IMR-90 (cell line): ENCODE measurements at regions not wholly inside any gene's neighbourhood (a gene's known extent, or its start where the extent isn't known, plus 50 kb on each side); places are given as distances from the start of the nearest gene placed in this dataset.

Source experiments
- ATAC-seq: fragments of 200-7000 bp; cut with Tn5 transposase; 2 replicates; pipeline ENCODE4 v1.9.1; 2020; ENCODE audit warnings: low read depth, mild to moderate bottlenecking, moderate library complexity
- BruUV-seq: library from RNA; stranded (reverse); fragments of 400-500 nt; replicated peaks from 2 replicates; lab custom pipeline; 2021; lab: Mats Ljungman, UMichigan
- CTCF ChIA-PET: fragments of 300-600 bp; formaldehyde crosslinking; extraction: SDS; loops from one replicate; lab custom pipeline; 2021; ENCODE audit warnings: antibody characterized with exemption; lab: Yijun Ruan, JAX
- POLR2A ChIA-PET: fragments of 300-600 bp; sonication (Branson Sonifier 250); formaldehyde crosslinking; loops from one replicate; lab custom pipeline; 2022; ENCODE audit warnings: antibody characterized with exemption; ENCODE audit not compliant: unreplicated experiment; lab: Charles Lee
- DNase-seq: peaks from one replicate; pipeline ENCODE4 v3.0.0; 2013
- H2AFZ ChIP-seq: replicated peaks from 2 replicates; pipeline ENCODE3; 2013; ENCODE audit warnings: low read length, mild to moderate bottlenecking; ENCODE audit not compliant: poor library complexity
- H2AK5ac ChIP-seq: 2 replicates; pipeline ENCODE4 v1.6.1; 2013; ENCODE audit warnings: low read depth, low read length, inconsistent platforms
- H2AK9ac ChIP-seq: replicated peaks from 2 replicates; pipeline ENCODE3; 2013; ENCODE audit warnings: mild to moderate bottlenecking, low read depth, low read length, moderate library complexity; ENCODE audit not compliant: poor library complexity
- H2BK120ac ChIP-seq: 2 replicates; pipeline ENCODE4 v1.6.1; 2013; ENCODE audit warnings: low read depth, low read length, inconsistent platforms
- H2BK15ac ChIP-seq: 3 replicates; pipeline ENCODE4 v1.6.1; 2013; ENCODE audit warnings: low read depth, low read length, inconsistent platforms
- H2BK20ac ChIP-seq: 2 replicates; pipeline ENCODE4 v1.6.1; 2013; ENCODE audit warnings: low read depth, mild to moderate bottlenecking, inconsistent platforms, low read length, moderate library complexity
- H2BK5ac ChIP-seq: 2 replicates; pipeline ENCODE4 v1.6.1; 2013; ENCODE audit warnings: mild to moderate bottlenecking, low read depth, low read length, inconsistent platforms; ENCODE audit not compliant: poor library complexity, severe bottlenecking
- H3K14ac ChIP-seq: replicated peaks from 2 replicates; pipeline ENCODE4 v1.6.1; 2013; ENCODE audit warnings: low read depth, low read length, inconsistent platforms
- H3K18ac ChIP-seq: 2 replicates; pipeline ENCODE4 v1.6.1; 2013; ENCODE audit warnings: low read depth, low read length, control low read depth
- H3K23ac ChIP-seq: 2 replicates; pipeline ENCODE4 v1.6.1; 2013; ENCODE audit warnings: low read depth, low read length, inconsistent platforms
- H3K27ac ChIP-seq: 2 replicates; pipeline ENCODE4 v1.5.1; 2013; ENCODE audit warnings: mild to moderate bottlenecking, control low read depth, low read length; ENCODE audit not compliant: insufficient read depth
- H3K27me3 ChIP-seq: 2 replicates; pipeline ENCODE4 v1.6.1; 2013; ENCODE audit warnings: low read length; ENCODE audit not compliant: control insufficient read depth, insufficient read depth
- H3K36me3 ChIP-seq: 2 replicates; pipeline ENCODE4 v1.6.1; 2013; ENCODE audit warnings: low read length, mixed read lengths; ENCODE audit not compliant: control insufficient read depth, insufficient read depth
- H3K4ac ChIP-seq: 2 replicates; pipeline ENCODE4 v1.6.1; 2013; ENCODE audit warnings: low read depth, low read length, inconsistent platforms
- H3K4me1 ChIP-seq: 2 replicates; pipeline ENCODE4 v1.6.1; 2013; ENCODE audit warnings: low read length, mixed read lengths; ENCODE audit not compliant: control insufficient read depth, insufficient read depth
- H3K4me2 ChIP-seq: 2 replicates; pipeline ENCODE4 v1.6.1; 2013; ENCODE audit warnings: low read depth, mild to moderate bottlenecking, control low read depth, low read length, moderate library complexity
- H3K4me3 ChIP-seq: 2 replicates; pipeline ENCODE4 v1.5.1; 2013; ENCODE audit warnings: low read depth, mild to moderate bottlenecking, control low read depth, low read length, moderate library complexity; ENCODE audit not compliant: insufficient read depth
- H3K56ac ChIP-seq: 2 replicates; pipeline ENCODE4 v1.6.1; 2013; ENCODE audit warnings: low read length, inconsistent platforms; ENCODE audit not compliant: insufficient read depth; ENCODE audit errors: extremely low read depth
- H3K79me1 ChIP-seq, 2 experiments: 2 replicates each; pipeline ENCODE4 v1.6.1; 2013; ENCODE audit warnings: low read length in 2 of 2, inconsistent platforms in 1 of 2, low read depth in 1 of 2
- H3K9ac ChIP-seq: 2 replicates; pipeline ENCODE4 v1.6.1; 2013; ENCODE audit warnings: low read depth, low read length, control low read depth
- H3K9me1 ChIP-seq: 2 replicates; pipeline ENCODE4 v1.6.1; 2013; ENCODE audit warnings: low read length, inconsistent platforms; ENCODE audit not compliant: insufficient read depth
- H3K9me3 ChIP-seq: 2 replicates; pipeline ENCODE4 v1.6.1; 2013; ENCODE audit warnings: low read length; ENCODE audit not compliant: control insufficient read depth, insufficient read depth
- H4K20me1 ChIP-seq: 2 replicates; pipeline ENCODE4 v1.6.1; 2013; ENCODE audit warnings: low read length, inconsistent platforms; ENCODE audit not compliant: insufficient read depth
- H4K5ac ChIP-seq: 2 replicates; pipeline ENCODE4 v1.6.1; 2013; ENCODE audit warnings: mild to moderate bottlenecking, low read depth, low read length, control low read depth
- H4K8ac ChIP-seq, 2 experiments: 2 replicates each; pipeline ENCODE4 v1.6.1; 2013; ENCODE audit warnings: low read depth in 2 of 2, low read length in 2 of 2, control low read depth in 1 of 2, inconsistent platforms in 1 of 2
- H4K91ac ChIP-seq: 2 replicates; pipeline ENCODE4 v1.6.1; 2013; ENCODE audit warnings: low read depth, low read length, inconsistent platforms; ENCODE audit not compliant: insufficient read depth
- BHLHE40 ChIP-seq: fragments of 150-350 bp; IDR thresholded peaks from 2 replicates; pipeline ENCODE4 v1.6.1; 2016; ENCODE audit warnings: mild to moderate bottlenecking, low read depth, low read length
- CHD1 ChIP-seq: IDR thresholded peaks from 2 replicates; pipeline ENCODE4 v1.6.1; 2012; ENCODE audit warnings: low read depth, low read length, improper control_type of control experiment
- ELK1 ChIP-seq: fragments of 150-350 bp; IDR thresholded peaks from 2 replicates; pipeline ENCODE4 v1.6.1; 2016; ENCODE audit warnings: low read depth, mild to moderate bottlenecking, low read length, moderate library complexity, borderline replicate concordance
- MAZ ChIP-seq: IDR thresholded peaks from 2 replicates; pipeline ENCODE4 v1.6.1; 2012; ENCODE audit warnings: low read depth, mild to moderate bottlenecking, low read length, improper control_type of control experiment, moderate library complexity, borderline replicate concordance
- RFX5 ChIP-seq: IDR thresholded peaks from 2 replicates; pipeline ENCODE4 v1.8.0; 2012; ENCODE audit warnings: low read depth, mild to moderate bottlenecking, low read length, moderate library complexity
- SMC3 ChIP-seq: fragments of 150-350 bp; IDR thresholded peaks from 2 replicates; pipeline ENCODE4 v1.6.1; 2016; ENCODE audit warnings: low read depth, mild to moderate bottlenecking, antibody characterized with exemption, low read length, moderate library complexity
- dilution Hi-C: fragments of 300-500 bp; cut with HindIII; formaldehyde crosslinking; loops from one replicate; pipeline ENCODE4 v1.14.3; 2018; ENCODE audit warnings: low sequenced_read_pairs; ENCODE audit not compliant: unreplicated experiment
- in situ Hi-C: fragments of 300-500 bp; cut with MboI; formaldehyde crosslinking; loops from 3 replicates; pipeline ENCODE4 v1.14.3; 2019; ENCODE audit warnings: low sequenced_read_pairs, inconsistent platforms, mixed read lengths
- intact Hi-C: fragments of 100-400 bp; cut with micrococcal nuclease; formaldehyde crosslinking; loops from 2 replicates; pipeline ENCODE4 v1.10.0; 2022
- TF ChIP-seq, protein P1 (sequence below): conservative IDR thresholded peaks from 2 replicates; pipeline ENCODE4 v1.5.1; 2012; ENCODE audit warnings: mild to moderate bottlenecking, low read depth, low read length, improper control_type of control experiment

- Histone ChIP-seq H4K5ac (no peak overlapping the region), H3K18ac (no peak overlapping the region), H3K9ac (no peak overlapping the region), H3K9me1 (no peaks in the 10 kb centered on the region), H2AFZ (no peak overlapping the region), H3K27me3 (no peaks in the 10 kb centered on the region), H3K56ac (no peak overlapping the region), H3K4me1 (no peaks in the 10 kb centered on the region), H3K14ac (no peak overlapping the region), H3K79me1 (no peaks in the 10 kb centered on the region), H2AK5ac (no peak overlapping the region), H3K27ac (no peak overlapping the region), H3K4me2 (no peak overlapping the region), H2BK5ac (no peak overlapping the region), H2BK20ac (no peak overlapping the region), H2BK15ac (no peak overlapping the region), H2AK9ac (no peak overlapping the region), H3K23ac (no peak overlapping the region), H4K8ac (no peak overlapping the region), H4K91ac (no peak overlapping the region), H3K4me3 (no peak overlapping the region), H4K20me1 (no peaks in the 10 kb centered on the region), H3K36me3 (no peaks in the 10 kb centered on the region), H2BK120ac (no peak overlapping the region), H3K9me3 (peaks cover 3% of the 10 kb centered on the region; the same call in 1 of the 2 replicates), H3K4ac (no peak overlapping the region)
- dilution Hi-C loops (no loop called here), intact Hi-C loops (no loop called here), in situ Hi-C loops (no loop called here)
- no TSS peak for BruUV-seq
- TF ChIP-seq, protein P1, sequence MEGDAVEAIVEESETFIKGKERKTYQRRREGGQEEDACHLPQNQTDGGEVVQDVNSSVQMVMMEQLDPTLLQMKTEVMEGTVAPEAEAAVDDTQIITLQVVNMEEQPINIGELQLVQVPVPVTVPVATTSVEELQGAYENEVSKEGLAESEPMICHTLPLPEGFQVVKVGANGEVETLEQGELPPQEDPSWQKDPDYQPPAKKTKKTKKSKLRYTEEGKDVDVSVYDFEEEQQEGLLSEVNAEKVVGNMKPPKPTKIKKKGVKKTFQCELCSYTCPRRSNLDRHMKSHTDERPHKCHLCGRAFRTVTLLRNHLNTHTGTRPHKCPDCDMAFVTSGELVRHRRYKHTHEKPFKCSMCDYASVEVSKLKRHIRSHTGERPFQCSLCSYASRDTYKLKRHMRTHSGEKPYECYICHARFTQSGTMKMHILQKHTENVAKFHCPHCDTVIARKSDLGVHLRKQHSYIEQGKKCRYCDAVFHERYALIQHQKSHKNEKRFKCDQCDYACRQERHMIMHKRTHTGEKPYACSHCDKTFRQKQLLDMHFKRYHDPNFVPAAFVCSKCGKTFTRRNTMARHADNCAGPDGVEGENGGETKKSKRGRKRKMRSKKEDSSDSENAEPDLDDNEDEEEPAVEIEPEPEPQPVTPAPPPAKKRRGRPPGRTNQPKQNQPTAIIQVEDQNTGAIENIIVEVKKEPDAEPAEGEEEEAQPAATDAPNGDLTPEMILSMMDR = no peak
- no peak for TF ChIP-seq RFX5
- no peak for TF ChIP-seq ELK1
- TF ChIP-seq BHLHE40 = no peak
- no peak for TF ChIP-seq CHD1
- TF ChIP-seq SMC3 = no peak
- TF ChIP-seq MAZ = no peak
- ChIA-PET POLR2A (no interaction called here), CTCF (no interaction called here)
- ATAC-seq (no peak), DNase-seq (no peak)
Observed at GRCh38 chr13:56412856-56413255, 727.9 kb upstream of the PRR20A start.
